ENCODE measurements at regions not wholly inside any gene's neighbourhood (a gene's known extent, or its start where the extent isn't known, plus 50 kb on each side); places are given as distances from the start of the nearest gene placed in this dataset.
"Not testable (repeated sequence)": the region's sequence is repeated elsewhere in the genome, so short reads cannot be mapped to it uniquely, and the experiment has no call there.

- TF ChIP-seq PPARA (CRISPR knock-in tag; IDR thresholded peaks at IDR 0.05; ENCODE audit: borderline replicate concordance) (no peak), TOX (CRISPR knock-in tag; IDR thresholded peaks at IDR 0.05; ENCODE audit: borderline replicate concordance) (no peak), POU6F1 (CRISPR knock-in tag; IDR thresholded peaks at IDR 0.05; ENCODE audit: borderline replicate concordance, low read depth) (no peak), ZC3H10 (CRISPR knock-in tag; IDR thresholded peaks at IDR 0.05) (no peak), ISL1 (CRISPR knock-in tag; IDR thresholded peaks at IDR 0.05) (no peak), BACH2 (CRISPR knock-in tag; IDR thresholded peaks at IDR 0.05; ENCODE audit: borderline replicate concordance) (no peak), SNAI2 (CRISPR knock-in tag; IDR thresholded peaks at IDR 0.05) (no peak), CSDC2 (CRISPR knock-in tag; IDR thresholded peaks at IDR 0.05) (no peak), ZNF70 (CRISPR knock-in tag; IDR thresholded peaks at IDR 0.05) (no peak), ARNTL (CRISPR knock-in tag; IDR thresholded peaks at IDR 0.05; ENCODE audit: borderline replicate concordance, low read depth) (no peak), ZNF8 (CRISPR knock-in tag; IDR thresholded peaks at IDR 0.05) (no peak), GLIS3 (CRISPR knock-in tag; IDR thresholded peaks at IDR 0.05) (no peak), TSHZ2 (CRISPR knock-in tag; IDR thresholded peaks at IDR 0.05) (no peak)
- TF ChIP-seq, protein P1, sequence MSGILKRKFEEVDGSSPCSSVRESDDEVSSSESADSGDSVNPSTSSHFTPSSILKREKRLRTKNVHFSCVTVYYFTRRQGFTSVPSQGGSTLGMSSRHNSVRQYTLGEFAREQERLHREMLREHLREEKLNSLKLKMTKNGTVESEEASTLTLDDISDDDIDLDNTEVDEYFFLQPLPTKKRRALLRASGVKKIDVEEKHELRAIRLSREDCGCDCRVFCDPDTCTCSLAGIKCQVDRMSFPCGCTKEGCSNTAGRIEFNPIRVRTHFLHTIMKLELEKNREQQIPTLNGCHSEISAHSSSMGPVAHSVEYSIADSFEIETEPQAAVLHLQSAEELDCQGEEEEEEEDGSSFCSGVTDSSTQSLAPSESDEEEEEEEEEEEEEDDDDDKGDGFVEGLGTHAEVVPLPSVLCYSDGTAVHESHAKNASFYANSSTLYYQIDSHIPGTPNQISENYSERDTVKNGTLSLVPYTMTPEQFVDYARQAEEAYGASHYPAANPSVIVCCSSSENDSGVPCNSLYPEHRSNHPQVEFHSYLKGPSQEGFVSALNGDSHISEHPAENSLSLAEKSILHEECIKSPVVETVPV (CRISPR knock-in tag; IDR thresholded peaks at IDR 0.05), result no peak
- TF ChIP-seq, protein P2, sequence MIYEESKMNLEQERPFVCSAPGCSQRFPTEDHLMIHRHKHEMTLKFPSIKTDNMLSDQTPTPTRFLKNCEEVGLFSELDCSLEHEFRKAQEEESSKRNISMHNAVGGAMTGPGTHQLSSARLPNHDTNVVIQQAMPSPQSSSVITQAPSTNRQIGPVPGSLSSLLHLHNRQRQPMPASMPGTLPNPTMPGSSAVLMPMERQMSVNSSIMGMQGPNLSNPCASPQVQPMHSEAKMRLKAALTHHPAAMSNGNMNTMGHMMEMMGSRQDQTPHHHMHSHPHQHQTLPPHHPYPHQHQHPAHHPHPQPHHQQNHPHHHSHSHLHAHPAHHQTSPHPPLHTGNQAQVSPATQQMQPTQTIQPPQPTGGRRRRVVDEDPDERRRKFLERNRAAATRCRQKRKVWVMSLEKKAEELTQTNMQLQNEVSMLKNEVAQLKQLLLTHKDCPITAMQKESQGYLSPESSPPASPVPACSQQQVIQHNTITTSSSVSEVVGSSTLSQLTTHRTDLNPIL (CRISPR knock-in tag; IDR thresholded peaks at IDR 0.05; ENCODE audit: low read depth), result no peak
- no peak for ATAC-seq
Observed at GRCh38 chr13:60836821-60837220, 439.8 kb downstream of the TDRD3 start.

DNA sequence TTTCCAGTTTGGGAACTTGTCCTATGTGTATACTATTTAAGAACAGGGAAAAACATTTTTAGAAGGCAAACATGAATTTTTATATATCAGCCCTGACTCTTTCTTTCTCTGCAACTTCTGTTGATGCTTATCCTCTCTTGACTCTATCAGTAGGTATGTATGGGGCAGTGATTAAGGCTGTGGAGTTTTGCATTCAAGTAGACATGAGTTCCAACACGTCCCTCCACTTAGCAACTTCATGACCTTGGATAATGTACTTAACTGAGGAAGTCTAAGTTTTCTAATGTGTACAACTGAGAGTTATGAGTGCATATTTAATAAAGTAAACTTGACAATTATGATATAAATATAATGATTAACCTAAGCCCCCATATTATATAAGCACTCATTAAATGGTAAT lies 414.6 kb downstream of the TDRD3 start:
- no peak for ATAC-seq
- TF ChIP-seq ZNF565 (CRISPR knock-in tag; conservative IDR thresholded peaks at IDR 0.05; ENCODE audit: low read depth) (no peak), ZFP3 (CRISPR knock-in tag; IDR thresholded peaks at IDR 0.05) (no peak), RARB (CRISPR knock-in tag; IDR thresholded peaks at IDR 0.05) (no peak), BACH2 (CRISPR knock-in tag; IDR thresholded peaks at IDR 0.05; ENCODE audit: borderline replicate concordance) (no peak), CSDC2 (CRISPR knock-in tag; IDR thresholded peaks at IDR 0.05) (no peak), OSR1 (CRISPR knock-in tag; IDR thresholded peaks at IDR 0.05) (no peak), TOX (CRISPR knock-in tag; IDR thresholded peaks at IDR 0.05; ENCODE audit: borderline replicate concordance) (no peak), POU6F1 (CRISPR knock-in tag; IDR thresholded peaks at IDR 0.05; ENCODE audit: borderline replicate concordance, low read depth) (no peak), ZC3H10 (CRISPR knock-in tag; IDR thresholded peaks at IDR 0.05) (no peak), ESRRG (CRISPR knock-in tag; IDR thresholded peaks at IDR 0.05) (no peak), SNAI2 (CRISPR knock-in tag; IDR thresholded peaks at IDR 0.05) (no peak), ZNF8 (CRISPR knock-in tag; IDR thresholded peaks at IDR 0.05) (no peak), PPARA (CRISPR knock-in tag; IDR thresholded peaks at IDR 0.05; ENCODE audit: borderline replicate concordance) (no peak)
- TF ChIP-seq, protein P2 (CRISPR knock-in tag; IDR thresholded peaks at IDR 0.05; ENCODE audit: low read depth), result no peak

GRCh38 chr13:60805640-60806039 lies 408.6 kb downstream of the TDRD3 start:
- not testable (repeated sequence) for ATAC-seq

Measured in SK-N-SH treated with all-trans-retinoic acid at 6 μM for 48 hours (cell line).